GM21825 (cell line): ENCODE measurements at regions not wholly inside any gene's neighbourhood (a gene's known extent, or its start where the extent isn't known, plus 50 kb on each side); places are given as distances from the start of the nearest gene placed in this dataset.
"Not testable (repeated sequence)": the region's sequence is repeated elsewhere in the genome, so short reads cannot be mapped to it uniquely, and the experiment has no call there.

Experiments
- ATAC-seq: cut with Tn5 transposase; IDR thresholded peaks from one replicate; pipeline ENCODE4 v1.9.1; 2021; ENCODE audit warnings: mild to moderate bottlenecking, moderate library complexity; ENCODE audit not compliant: unreplicated experiment

- no peak for ATAC-seq
Observed at GRCh38 chr3:153785901-153786300, 335.3 kb upstream of the ARHGEF26 start.

GRCh38 chr3:153789380-153789779 lies 331.8 kb upstream of the ARHGEF26 start:
- no peak for ATAC-seq

GRCh38 chr3:153797056-153797455 lies 324.1 kb upstream of the ARHGEF26 start:
- not testable (repeated sequence) for ATAC-seq

- ATAC-seq = no peak
Observed at GRCh38 chr3:153809097-153809496, 312.1 kb upstream of the ARHGEF26 start.

GRCh38 chr3:153818338-153818737 lies 302.9 kb upstream of the ARHGEF26 start:
- no peak for ATAC-seq

- ATAC-seq = no peak
Observed at GRCh38 chr3:153820035-153820434, 301.2 kb upstream of the ARHGEF26 start.

GRCh38 chr3:153828346-153828745 lies 292.8 kb upstream of the ARHGEF26 start:
- not testable (repeated sequence) for ATAC-seq

- no peak for ATAC-seq
Observed at GRCh38 chr3:153829606-153830170, 291.5 kb upstream of the ARHGEF26 start.

- no peak for ATAC-seq
Observed at GRCh38 chr3:153830552-153830951, 290.6 kb upstream of the ARHGEF26 start.

- ATAC-seq = no peak
Observed at GRCh38 chr3:153835540-153835939, 285.6 kb upstream of the ARHGEF26 start.

- no peak for ATAC-seq
Observed at GRCh38 chr3:153840487-153840886, 280.7 kb upstream of the ARHGEF26 start.

GRCh38 chr3:153843994-153844393 lies 277.2 kb upstream of the ARHGEF26 start:
- no peak for ATAC-seq

- no peak for ATAC-seq
Observed at GRCh38 chr3:153845311-153845710, 275.9 kb upstream of the ARHGEF26 start.

GRCh38 chr3:153848702-153849101 lies 272.5 kb upstream of the ARHGEF26 start:
- ATAC-seq = no peak

GRCh38 chr3:153852355-153852754 lies 268.8 kb upstream of the ARHGEF26 start:
- no peak for ATAC-seq

GRCh38 chr3:153853163-153853562 lies 268.0 kb upstream of the ARHGEF26 start:
- ATAC-seq = no peak

GRCh38 chr3:153855772-153856171 lies 265.4 kb upstream of the ARHGEF26 start:
- peak; percentile 80 for ATAC-seq

GRCh38 chr3:153856932-153857331 lies 264.3 kb upstream of the ARHGEF26 start:
- no peak for ATAC-seq

GRCh38 chr3:153864793-153865192 lies 256.4 kb upstream of the ARHGEF26 start:
- no peak for ATAC-seq

- ATAC-seq = no peak
Observed at GRCh38 chr3:153866901-153867300, 254.3 kb upstream of the ARHGEF26 start.

GRCh38 chr3:153874348-153874747 lies 246.8 kb upstream of the ARHGEF26 start:
- ATAC-seq = not testable (repeated sequence)

- no peak for ATAC-seq
Observed at GRCh38 chr3:153880493-153880892, 240.7 kb upstream of the ARHGEF26 start.

GRCh38 chr3:153881201-153881600 lies 240.0 kb upstream of the ARHGEF26 start:
- no peak for ATAC-seq
